ENCODE measurements at regions not wholly inside any gene's neighbourhood (a gene's known extent, or its start where the extent isn't known, plus 50 kb on each side); places are given as distances from the start of the nearest gene placed in this dataset.

DNA sequence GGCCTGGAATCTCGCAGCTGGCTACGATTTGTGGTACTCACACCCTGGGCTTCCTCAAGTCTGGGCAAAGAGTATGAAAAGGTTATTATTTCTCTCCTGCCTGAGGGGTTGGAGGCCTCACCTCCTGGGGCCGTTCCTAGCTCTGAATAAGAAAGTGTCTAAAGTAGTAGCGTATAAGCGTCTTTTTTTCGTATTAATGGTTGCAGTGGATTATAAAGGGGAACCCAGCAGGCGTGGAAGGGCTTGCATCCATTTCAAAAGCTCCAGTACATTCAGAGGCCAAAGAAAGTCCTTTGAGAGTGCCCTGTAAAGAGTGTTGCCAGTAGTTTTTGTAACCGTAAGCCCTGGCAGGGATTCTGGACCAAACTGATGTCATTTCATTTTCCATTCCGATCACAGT is 72.2 kb upstream of the MPHOSPH6 start:
- TF ChIP-seq, protein P1, sequence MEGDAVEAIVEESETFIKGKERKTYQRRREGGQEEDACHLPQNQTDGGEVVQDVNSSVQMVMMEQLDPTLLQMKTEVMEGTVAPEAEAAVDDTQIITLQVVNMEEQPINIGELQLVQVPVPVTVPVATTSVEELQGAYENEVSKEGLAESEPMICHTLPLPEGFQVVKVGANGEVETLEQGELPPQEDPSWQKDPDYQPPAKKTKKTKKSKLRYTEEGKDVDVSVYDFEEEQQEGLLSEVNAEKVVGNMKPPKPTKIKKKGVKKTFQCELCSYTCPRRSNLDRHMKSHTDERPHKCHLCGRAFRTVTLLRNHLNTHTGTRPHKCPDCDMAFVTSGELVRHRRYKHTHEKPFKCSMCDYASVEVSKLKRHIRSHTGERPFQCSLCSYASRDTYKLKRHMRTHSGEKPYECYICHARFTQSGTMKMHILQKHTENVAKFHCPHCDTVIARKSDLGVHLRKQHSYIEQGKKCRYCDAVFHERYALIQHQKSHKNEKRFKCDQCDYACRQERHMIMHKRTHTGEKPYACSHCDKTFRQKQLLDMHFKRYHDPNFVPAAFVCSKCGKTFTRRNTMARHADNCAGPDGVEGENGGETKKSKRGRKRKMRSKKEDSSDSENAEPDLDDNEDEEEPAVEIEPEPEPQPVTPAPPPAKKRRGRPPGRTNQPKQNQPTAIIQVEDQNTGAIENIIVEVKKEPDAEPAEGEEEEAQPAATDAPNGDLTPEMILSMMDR (IDR thresholded peaks at IDR 0.05) = no peak

DNA sequence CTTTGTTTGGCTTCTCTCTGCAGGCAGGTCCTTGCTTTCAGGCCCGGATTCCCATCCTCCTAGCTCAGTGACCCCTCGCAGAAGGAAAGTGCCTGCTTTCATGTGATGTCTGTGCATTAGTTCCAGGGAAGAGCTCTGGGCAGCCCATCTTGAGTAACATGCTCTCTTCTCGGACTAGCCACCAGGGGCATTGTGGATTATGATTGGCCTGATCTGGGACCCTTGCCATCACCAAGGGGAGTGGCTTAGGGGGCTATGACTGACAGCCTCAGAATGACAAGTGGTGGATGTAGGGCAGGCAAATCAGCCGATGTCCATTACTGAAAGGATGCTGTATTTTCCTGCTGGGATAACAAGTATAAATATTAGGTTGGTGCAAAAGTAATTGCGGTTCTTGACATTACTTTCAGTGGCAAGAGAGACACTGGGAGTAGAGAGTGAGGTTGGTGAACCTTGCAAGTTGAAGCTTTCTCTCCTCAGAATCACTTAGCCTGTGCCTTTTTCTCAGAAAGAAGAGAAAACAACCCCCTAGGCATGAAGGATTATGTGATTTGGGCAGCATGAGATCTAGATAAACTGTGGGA is 71.5 kb upstream of the MPHOSPH6 start:
- TF ChIP-seq, protein P1 (IDR thresholded peaks at IDR 0.05) = no peak
- H3K36me3 Mint-ChIP-seq (ENCODE audit: low read depth) = no peaks in the 10 kb centered on the region
- no peak overlapping the region for H3K27ac Mint-ChIP-seq
- H3K4me3 Mint-ChIP-seq = no peak overlapping the region
- no peaks in the 10 kb centered on the region for H3K4me1 Mint-ChIP-seq
- peaks cover 18% of the 10 kb centered on the region for H3K27me3 Mint-ChIP-seq (ENCODE audit: low read depth, poor library complexity)
- H3K9me3 Mint-ChIP-seq = peaks cover 14% of the 10 kb centered on the region
- DNase-seq = no peak

More for the DNA sequence above, 72.2 kb upstream of the MPHOSPH6 start:
- DNase-seq = no peak
- Mint-ChIP-seq H3K36me3 (ENCODE audit: low read depth) (no peaks in the 10 kb centered on the region), H3K27me3 (ENCODE audit: low read depth, poor library complexity) (peaks cover 18% of the 10 kb centered on the region), H3K4me1 (no peaks in the 10 kb centered on the region), H3K9me3 (peaks cover 14% of the 10 kb centered on the region), H3K4me3 (no peak overlapping the region), H3K27ac (no peak overlapping the region)

DNA sequence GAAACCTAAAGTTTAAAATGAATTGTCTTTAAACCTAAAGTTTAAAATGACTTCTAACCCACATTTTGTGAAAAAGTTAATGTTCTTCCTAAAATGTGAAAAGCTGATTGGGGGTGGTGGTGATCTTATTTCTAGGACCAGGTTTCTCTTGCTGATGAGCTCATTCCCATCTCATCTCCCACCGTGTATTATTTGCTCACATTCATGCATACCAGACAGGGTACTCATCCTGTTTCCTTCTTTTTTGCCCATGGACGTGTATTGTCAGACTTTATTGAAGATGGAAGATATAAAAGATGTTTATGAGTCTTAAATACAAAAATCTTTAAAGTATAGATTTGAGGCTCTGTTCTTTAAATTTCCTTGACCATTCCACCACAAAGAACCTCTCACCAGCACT is 70.1 kb upstream of the MPHOSPH6 start:
- TF ChIP-seq, protein P1 (IDR thresholded peaks at IDR 0.05) = no peak
- Mint-ChIP-seq H3K9me3 (peaks cover 14% of the 10 kb centered on the region), H3K4me1 (no peaks in the 10 kb centered on the region), H3K4me3 (no peak overlapping the region), H3K27ac (no peak overlapping the region), H3K36me3 (ENCODE audit: low read depth) (no peaks in the 10 kb centered on the region), H3K27me3 (ENCODE audit: low read depth, poor library complexity) (peaks cover 24% of the 10 kb centered on the region)
- no peak for DNase-seq

DNA sequence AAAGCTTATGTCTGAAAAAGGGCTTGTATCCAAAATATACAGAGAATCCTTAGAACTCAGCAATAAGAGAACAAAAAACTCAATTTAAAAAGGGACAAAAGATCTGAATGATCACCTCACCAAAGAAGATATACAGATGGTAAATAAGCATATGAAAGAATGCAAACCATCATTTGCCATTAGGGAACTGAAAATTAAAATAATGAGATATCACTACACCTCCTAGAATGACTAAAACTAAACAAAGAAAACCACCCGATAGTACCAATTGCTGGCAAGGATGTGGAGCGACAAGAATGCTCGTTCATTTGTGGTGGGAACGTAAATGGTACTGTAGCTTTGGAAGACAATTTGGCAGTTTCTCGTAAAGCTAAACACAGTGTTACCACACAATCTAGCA is 66.9 kb upstream of the MPHOSPH6 start:
- H3K4me3 Mint-ChIP-seq = no peak overlapping the region
- no peaks in the 10 kb centered on the region for H3K9me3 Mint-ChIP-seq
- TF ChIP-seq, protein P1 (IDR thresholded peaks at IDR 0.05) = no peak
- H3K27me3 Mint-ChIP-seq (ENCODE audit: low read depth, poor library complexity) = peaks cover 15% of the 10 kb centered on the region
- H3K4me1 Mint-ChIP-seq = no peaks in the 10 kb centered on the region
- DNase-seq = no peak
- no peak overlapping the region for H3K27ac Mint-ChIP-seq
- H3K36me3 Mint-ChIP-seq (ENCODE audit: low read depth) = no peaks in the 10 kb centered on the region

DNA sequence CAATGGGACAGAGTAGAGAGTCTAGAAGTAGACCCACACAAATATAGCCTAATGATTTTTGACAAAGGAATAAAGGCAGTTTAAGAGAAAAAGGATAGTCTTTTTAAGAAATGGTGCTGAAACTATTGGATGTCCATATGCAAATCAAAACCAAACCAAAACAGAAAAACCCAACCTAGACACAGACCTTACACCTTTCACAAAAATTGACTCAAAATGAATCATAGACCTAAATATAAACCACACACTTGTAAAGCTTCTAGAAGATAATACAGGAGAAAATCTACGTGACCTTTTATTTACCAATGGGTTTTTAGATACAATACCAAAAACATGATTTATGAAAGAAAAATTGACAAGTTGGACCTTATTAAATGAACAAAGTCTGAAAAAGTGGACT is 66.4 kb upstream of the MPHOSPH6 start:
- TF ChIP-seq, protein P1 (IDR thresholded peaks at IDR 0.05) = no peak
- H3K4me1 Mint-ChIP-seq = no peaks in the 10 kb centered on the region
- H3K27me3 Mint-ChIP-seq (ENCODE audit: low read depth, poor library complexity) = peaks cover 15% of the 10 kb centered on the region
- H3K9me3 Mint-ChIP-seq = no peaks in the 10 kb centered on the region
- no peak for DNase-seq
- H3K36me3 Mint-ChIP-seq (ENCODE audit: low read depth) = no peaks in the 10 kb centered on the region
- H3K4me3 Mint-ChIP-seq = no peak overlapping the region
- no peak overlapping the region for H3K27ac Mint-ChIP-seq

DNA sequence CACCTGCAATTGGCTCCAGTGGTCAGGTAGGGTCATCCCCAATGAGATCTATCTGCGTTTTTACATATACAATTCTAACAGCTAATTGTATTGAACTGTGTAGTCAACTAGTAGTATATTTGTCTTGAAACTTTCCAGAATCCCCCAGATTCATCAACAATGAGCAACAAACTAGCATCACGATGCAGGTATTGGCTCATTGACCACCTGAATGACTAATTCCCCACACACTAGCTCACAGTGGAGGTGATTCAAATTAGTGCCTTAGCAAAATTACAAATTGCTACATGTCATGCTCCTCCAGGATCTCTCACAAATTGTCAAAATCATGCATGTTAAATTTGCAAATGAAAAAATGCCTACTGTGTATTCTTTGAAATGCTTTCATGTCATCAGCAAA is 62.8 kb upstream of the MPHOSPH6 start:
- Mint-ChIP-seq H3K27me3 (ENCODE audit: low read depth, poor library complexity) (peaks cover 10% of the 10 kb centered on the region), H3K36me3 (ENCODE audit: low read depth) (no peaks in the 10 kb centered on the region), H3K4me3 (no peak overlapping the region), H3K9me3 (no peaks in the 10 kb centered on the region), H3K4me1 (peaks cover 12% of the 10 kb centered on the region), H3K27ac (no peak overlapping the region)
- TF ChIP-seq, protein P1 (IDR thresholded peaks at IDR 0.05) = no peak
- DNase-seq = no peak
